ENCODE measurements at regions not wholly inside any gene's neighbourhood (a gene's known extent, or its start where the extent isn't known, plus 50 kb on each side); places are given as distances from the start of the nearest gene placed in this dataset.

DNA sequence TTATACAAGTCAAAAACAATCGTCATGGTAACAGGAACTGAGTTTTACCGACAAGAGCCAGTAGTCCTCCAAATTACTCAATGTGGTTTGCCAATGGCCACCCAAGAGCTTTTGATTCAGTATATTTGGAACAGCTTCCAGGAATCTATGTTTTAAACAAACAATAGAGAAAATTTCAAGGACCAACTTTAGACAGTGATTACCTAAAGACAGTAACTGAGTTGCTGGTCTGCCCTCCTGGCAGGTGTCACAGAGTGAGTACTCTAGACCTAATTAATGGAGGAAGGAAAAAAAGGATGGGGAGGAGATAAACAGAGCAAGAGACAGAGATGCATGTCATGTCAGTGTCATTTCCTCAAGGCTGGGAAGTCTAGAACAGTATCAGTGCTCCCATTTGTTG is 361.3 kb upstream of the BTBD3 start:
- TF ChIP-seq, protein P1, sequence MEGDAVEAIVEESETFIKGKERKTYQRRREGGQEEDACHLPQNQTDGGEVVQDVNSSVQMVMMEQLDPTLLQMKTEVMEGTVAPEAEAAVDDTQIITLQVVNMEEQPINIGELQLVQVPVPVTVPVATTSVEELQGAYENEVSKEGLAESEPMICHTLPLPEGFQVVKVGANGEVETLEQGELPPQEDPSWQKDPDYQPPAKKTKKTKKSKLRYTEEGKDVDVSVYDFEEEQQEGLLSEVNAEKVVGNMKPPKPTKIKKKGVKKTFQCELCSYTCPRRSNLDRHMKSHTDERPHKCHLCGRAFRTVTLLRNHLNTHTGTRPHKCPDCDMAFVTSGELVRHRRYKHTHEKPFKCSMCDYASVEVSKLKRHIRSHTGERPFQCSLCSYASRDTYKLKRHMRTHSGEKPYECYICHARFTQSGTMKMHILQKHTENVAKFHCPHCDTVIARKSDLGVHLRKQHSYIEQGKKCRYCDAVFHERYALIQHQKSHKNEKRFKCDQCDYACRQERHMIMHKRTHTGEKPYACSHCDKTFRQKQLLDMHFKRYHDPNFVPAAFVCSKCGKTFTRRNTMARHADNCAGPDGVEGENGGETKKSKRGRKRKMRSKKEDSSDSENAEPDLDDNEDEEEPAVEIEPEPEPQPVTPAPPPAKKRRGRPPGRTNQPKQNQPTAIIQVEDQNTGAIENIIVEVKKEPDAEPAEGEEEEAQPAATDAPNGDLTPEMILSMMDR (IDR thresholded peaks at IDR 0.05; ENCODE audit: control insufficient read depth, insufficient read depth, low read depth, low read length, missing control alignments): no peak
- H3K4me3 ChIP-seq (ENCODE audit: control insufficient read depth, low read depth, low read length): no peak overlapping the region
- no peak for DNase-seq (ENCODE audit: low read depth)

DNA sequence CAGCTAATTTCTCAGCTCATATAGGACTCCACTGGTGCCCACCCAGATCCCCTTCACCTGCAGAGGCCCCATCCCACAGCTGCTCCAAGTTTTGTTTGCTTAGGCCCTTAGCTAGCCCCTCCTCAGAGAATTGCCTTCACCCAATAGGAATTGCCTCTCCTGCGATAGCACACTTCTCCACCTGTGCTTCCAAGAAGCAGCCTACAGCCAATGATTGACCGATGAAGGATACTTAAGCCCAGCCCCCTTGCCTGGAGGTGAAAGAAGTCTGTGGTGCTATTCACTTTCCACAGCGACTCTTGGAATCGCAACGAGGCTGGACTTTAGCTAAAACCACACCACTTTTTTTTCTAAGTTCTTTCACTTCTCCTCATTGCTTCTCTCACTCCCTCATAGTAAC is 353.2 kb upstream of the BTBD3 start:
- TF ChIP-seq, protein P1 (IDR thresholded peaks at IDR 0.05; ENCODE audit: control insufficient read depth, insufficient read depth, low read depth, low read length, missing control alignments): no peak
- DNase-seq (ENCODE audit: low read depth): no peak
- no peak overlapping the region for H3K4me3 ChIP-seq (ENCODE audit: control insufficient read depth, low read depth, low read length)

DNA sequence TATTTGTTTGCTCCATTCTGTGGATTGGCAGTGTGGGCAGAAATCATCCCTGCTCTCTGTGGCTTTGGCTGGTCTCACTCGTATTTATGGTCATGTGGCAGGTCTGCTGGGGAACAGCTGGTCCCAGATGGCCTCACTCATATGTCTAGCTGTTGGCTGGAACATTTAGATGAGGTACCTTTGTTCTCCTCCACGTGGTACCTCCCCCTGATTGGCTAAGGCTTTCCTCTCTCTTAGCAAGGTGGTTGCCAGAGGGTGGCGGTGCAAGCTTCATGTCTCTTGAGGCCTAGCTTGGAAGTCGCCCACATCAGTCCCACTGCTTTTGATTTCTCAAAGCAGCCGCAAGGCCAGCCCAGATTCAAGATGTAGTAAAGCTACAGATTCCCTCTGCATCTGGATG is 348.5 kb upstream of the BTBD3 start:
- TF ChIP-seq, protein P1 (IDR thresholded peaks at IDR 0.05; ENCODE audit: control insufficient read depth, insufficient read depth, low read depth, low read length, missing control alignments): no peak
- no peak for DNase-seq (ENCODE audit: low read depth)
- no peak overlapping the region for H3K4me3 ChIP-seq (ENCODE audit: control insufficient read depth, low read depth, low read length)

- DNase-seq (ENCODE audit: low read depth): no peak
- TF ChIP-seq, protein P1 (IDR thresholded peaks at IDR 0.05; ENCODE audit: control insufficient read depth, insufficient read depth, low read depth, low read length, missing control alignments): no peak
- H3K4me3 ChIP-seq (ENCODE audit: control insufficient read depth, low read depth, low read length): no peak overlapping the region
Observed at GRCh38 chr20:11573507-11573906, 344.2 kb upstream of the BTBD3 start.

GRCh38 chr20:11581271-11581670 is 336.4 kb upstream of the BTBD3 start:
- DNase-seq (ENCODE audit: low read depth): no peak
- TF ChIP-seq, protein P1 (IDR thresholded peaks at IDR 0.05; ENCODE audit: control insufficient read depth, insufficient read depth, low read depth, low read length, missing control alignments): no peak
- H3K4me3 ChIP-seq (ENCODE audit: control insufficient read depth, low read depth, low read length): no peak overlapping the region

GRCh38 chr20:11582060-11582459 is 335.6 kb upstream of the BTBD3 start:
- H3K4me3 ChIP-seq (ENCODE audit: control insufficient read depth, low read depth, low read length): no peak overlapping the region
- TF ChIP-seq, protein P1 (IDR thresholded peaks at IDR 0.05; ENCODE audit: control insufficient read depth, insufficient read depth, low read depth, low read length, missing control alignments): no peak
- DNase-seq (ENCODE audit: low read depth): no peak

DNA sequence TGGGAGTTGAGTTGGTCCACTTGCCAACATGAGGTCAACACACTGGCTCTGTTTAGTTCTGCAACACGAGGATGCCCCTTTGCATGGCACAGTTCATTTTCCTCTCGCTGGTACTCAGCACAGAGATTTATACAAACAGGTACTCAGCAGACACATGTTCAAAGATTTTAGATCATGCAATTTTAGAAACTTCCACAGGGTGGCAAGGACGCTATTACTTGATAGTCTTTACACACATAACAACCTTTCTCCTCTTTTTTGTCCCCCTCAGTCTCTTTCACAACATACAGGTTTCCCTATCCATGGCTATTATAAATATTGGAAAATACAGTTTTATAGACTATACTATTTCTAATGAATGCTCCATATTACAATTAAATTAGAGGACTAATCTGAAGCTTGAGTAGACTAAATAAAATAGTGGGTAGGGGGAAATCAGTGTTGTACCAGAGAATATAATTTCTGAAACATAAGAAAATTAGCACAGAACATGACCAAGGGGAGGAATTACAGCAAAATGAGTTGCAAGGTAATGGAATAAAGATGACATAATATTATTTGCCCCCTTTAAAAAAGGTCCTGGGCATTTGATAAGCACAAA is 331.8 kb upstream of the BTBD3 start:
- no peak for DNase-seq (ENCODE audit: low read depth)
- H3K4me3 ChIP-seq (ENCODE audit: control insufficient read depth, low read depth, low read length): no peak overlapping the region
- TF ChIP-seq, protein P1 (IDR thresholded peaks at IDR 0.05; ENCODE audit: control insufficient read depth, insufficient read depth, low read depth, low read length, missing control alignments): peak; percentile 23

Data from AG09309 (cell line).